Progenitor cell of endocrine pancreas (in vitro differentiated cells): ENCODE measurements at regions not wholly inside any gene's neighbourhood (a gene's known extent, or its start where the extent isn't known, plus 50 kb on each side); places are given as distances from the start of the nearest gene placed in this dataset.

Source experiments
- DNase-seq: peaks from one replicate; pipeline ENCODE4 v3.0.0; 2021; ENCODE audit warnings: low spot score; ENCODE audit not compliant: unreplicated experiment
- H3K27ac Mint-ChIP-seq: 2 replicates; pipeline ENCODE4 v1.8.0; 2021; ENCODE audit warnings: mild to moderate bottlenecking, moderate library complexity, mixed read lengths
- H3K27me3 Mint-ChIP-seq: 2 replicates; pipeline ENCODE4 v1.8.0; 2021; ENCODE audit warnings: mixed read lengths
- H3K36me3 Mint-ChIP-seq: 2 replicates; pipeline ENCODE4 v1.8.0; 2022; ENCODE audit warnings: mixed read lengths; ENCODE audit not compliant: insufficient read depth
- H3K4me1 Mint-ChIP-seq: 2 replicates; pipeline ENCODE4 v1.8.0; 2021; ENCODE audit warnings: low read depth, mixed read lengths
- H3K4me3 Mint-ChIP-seq: 2 replicates; pipeline ENCODE4 v1.8.0; 2021; ENCODE audit warnings: low read depth, mild to moderate bottlenecking, moderate library complexity, mixed read lengths
- H3K9me3 Mint-ChIP-seq: 2 replicates; pipeline ENCODE4 v1.8.0; 2021; ENCODE audit warnings: low read depth, mixed read lengths
- CTCF ChIP-seq: fragments of 200-600 bp; sonication (generic); IDR thresholded peaks from one replicate; pipeline ENCODE4 v1.5.0; 2021; ENCODE audit warnings: antibody characterized with exemption, mild to moderate bottlenecking; ENCODE audit not compliant: unreplicated experiment

GRCh38 chr4:35978551-35978950 is 265.8 kb downstream of the ARAP2 start:
- H3K9me3 Mint-ChIP-seq = no peaks in the 10 kb centered on the region
- no peaks in the 10 kb centered on the region for H3K4me1 Mint-ChIP-seq
- no peak for TF ChIP-seq CTCF
- H3K36me3 Mint-ChIP-seq = no peaks in the 10 kb centered on the region
- no peak for DNase-seq
- H3K27ac Mint-ChIP-seq = no peak overlapping the region
- no peak overlapping the region for H3K4me3 Mint-ChIP-seq
- no peaks in the 10 kb centered on the region for H3K27me3 Mint-ChIP-seq

- no peak overlapping the region for H3K27ac Mint-ChIP-seq
These were observed 262.0 kb downstream of the ARAP2 start for GRCh38 chr4:35982318-35982717.

GRCh38 chr4:35986537-35986936 is 257.8 kb downstream of the ARAP2 start:
- no peak overlapping the region for H3K4me3 Mint-ChIP-seq
- H3K9me3 Mint-ChIP-seq = peaks cover 9% of the 10 kb centered on the region
- no peaks in the 10 kb centered on the region for H3K27me3 Mint-ChIP-seq
- H3K36me3 Mint-ChIP-seq = no peaks in the 10 kb centered on the region
- H3K4me1 Mint-ChIP-seq = no peaks in the 10 kb centered on the region
- H3K27ac Mint-ChIP-seq = no peak overlapping the region
- no peak for DNase-seq
- TF ChIP-seq CTCF = no peak

More at GRCh38 chr4:35982318-35982717, 262.0 kb downstream of the ARAP2 start:
- no peak for DNase-seq
- H3K4me1 Mint-ChIP-seq = no peaks in the 10 kb centered on the region
- H3K9me3 Mint-ChIP-seq = peaks cover 4% of the 10 kb centered on the region
- no peaks in the 10 kb centered on the region for H3K36me3 Mint-ChIP-seq
- no peak overlapping the region for H3K4me3 Mint-ChIP-seq
- TF ChIP-seq CTCF = no peak
- no peaks in the 10 kb centered on the region for H3K27me3 Mint-ChIP-seq

GRCh38 chr4:35993606-35994005 is 250.7 kb downstream of the ARAP2 start:
- Mint-ChIP-seq H3K36me3 (no peaks in the 10 kb centered on the region), H3K27me3 (no peaks in the 10 kb centered on the region), H3K4me1 (no peaks in the 10 kb centered on the region), H3K9me3 (peaks cover 3% of the 10 kb centered on the region), H3K27ac (no peak overlapping the region), H3K4me3 (no peak overlapping the region)
- no peak for TF ChIP-seq CTCF
- DNase-seq = no peak

GRCh38 chr4:36000941-36001557 is 243.3 kb downstream of the ARAP2 start:
- no peaks in the 10 kb centered on the region for H3K9me3 Mint-ChIP-seq
- no peaks in the 10 kb centered on the region for H3K36me3 Mint-ChIP-seq
- DNase-seq = no peak
- no peak overlapping the region for H3K27ac Mint-ChIP-seq
- H3K27me3 Mint-ChIP-seq = no peaks in the 10 kb centered on the region
- TF ChIP-seq CTCF = no peak
- H3K4me3 Mint-ChIP-seq = no peak overlapping the region
- H3K4me1 Mint-ChIP-seq = no peaks in the 10 kb centered on the region
